GM23338 (cell line): ENCODE measurements at regions not wholly inside any gene's neighbourhood (a gene's known extent, or its start where the extent isn't known, plus 50 kb on each side); places are given as distances from the start of the nearest gene placed in this dataset.

Source experiments
- ATAC-seq: fragments of 200-7000 bp; cut with Tn5 transposase; 3 replicates; pipeline ENCODE4 v1.9.1; 2020
- DNase-seq: peaks from one replicate; pipeline ENCODE4 v3.0.0-alpha.2; 2015; ENCODE audit warnings: low spot score
- H2AFZ ChIP-seq: fragments of 200-600 bp; sonication (generic); 2 replicates; pipeline ENCODE4 v1.8.0; 2016; ENCODE audit warnings: antibody characterized with exemption, mild to moderate bottlenecking, moderate library complexity
- H3F3A ChIP-seq: fragments of 200-600 bp; sonication (generic); replicated peaks from 2 replicates; pipeline ENCODE4 v1.8.0; 2017; ENCODE audit warnings: antibody characterized with exemption, mixed run types, low read depth
- H3K27ac ChIP-seq: fragments of 200-600 bp; sonication (generic); 2 replicates; pipeline ENCODE4 v1.6.1; 2016; ENCODE audit warnings: low read depth
- H3K27me3 ChIP-seq: fragments of 200-600 bp; sonication (generic); 2 replicates; pipeline ENCODE4 v1.8.0; 2016; ENCODE audit warnings: mild to moderate bottlenecking, mixed run types, moderate library complexity; ENCODE audit not compliant: insufficient read depth
- H3K36me3 ChIP-seq: fragments of 200-600 bp; sonication (generic); 2 replicates; pipeline ENCODE4 v1.8.0; 2016; ENCODE audit warnings: mild to moderate bottlenecking; ENCODE audit not compliant: insufficient read depth
- H3K4me1 ChIP-seq: fragments of 200-600 bp; sonication (generic); 2 replicates; pipeline ENCODE4 v1.8.0; 2016; ENCODE audit warnings: mild to moderate bottlenecking, moderate library complexity; ENCODE audit not compliant: insufficient read depth
- H3K4me2 ChIP-seq: fragments of 200-600 bp; sonication (generic); 2 replicates; pipeline ENCODE4 v1.7.1; 2017; ENCODE audit warnings: mixed run types
- H3K4me3 ChIP-seq: fragments of 200-600 bp; sonication (generic); 2 replicates; pipeline ENCODE4 v1.6.1; 2016; ENCODE audit warnings: mixed run types
- H3K79me2 ChIP-seq: fragments of 200-600 bp; sonication (generic); replicated peaks from 2 replicates; pipeline ENCODE4 v1.8.0; 2017; ENCODE audit warnings: mild to moderate bottlenecking; ENCODE audit not compliant: insufficient read depth
- H3K9me2 ChIP-seq: fragments of 200-600 bp; sonication (generic); 2 replicates; pipeline ENCODE4 v1.8.0; 2017; ENCODE audit not compliant: insufficient read depth
- H4K20me1 ChIP-seq: fragments of 200-600 bp; sonication (generic); replicated peaks from 2 replicates; pipeline ENCODE4 v1.8.0; 2017; ENCODE audit warnings: mild to moderate bottlenecking; ENCODE audit not compliant: insufficient read depth
- H3K27ac Mint-ChIP-seq: 2 replicates; pipeline ENCODE4 v1.8.0; 2020; ENCODE audit warnings: inconsistent platforms, mild to moderate bottlenecking, moderate library complexity, mixed read lengths
- H3K27me3 Mint-ChIP-seq: 3 replicates; pipeline ENCODE4 v1.8.0; 2022; ENCODE audit warnings: low read depth, mild to moderate bottlenecking, moderate library complexity, mixed read lengths, inconsistent platforms; ENCODE audit not compliant: insufficient read depth, poor library complexity
- H3K36me3 Mint-ChIP-seq: 3 replicates; pipeline ENCODE4 v1.8.0; 2021; ENCODE audit warnings: low read depth, mild to moderate bottlenecking, inconsistent platforms, moderate library complexity, mixed read lengths
- H3K4me1 Mint-ChIP-seq: 3 replicates; pipeline ENCODE4 v1.8.0; 2020; ENCODE audit warnings: mild to moderate bottlenecking, inconsistent platforms, mixed read lengths
- H3K4me3 Mint-ChIP-seq: 3 replicates; pipeline ENCODE4 v1.8.0; 2021; ENCODE audit warnings: moderate library complexity, mild to moderate bottlenecking, inconsistent platforms, mixed read lengths
- H3K9me3 Mint-ChIP-seq: 3 replicates; pipeline ENCODE4 v1.8.0; 2020; ENCODE audit warnings: moderate library complexity, mild to moderate bottlenecking, inconsistent platforms, mixed read lengths
- CREB1 ChIP-seq: fragments of 250-450 bp; sonication (Bioruptor Pico); IDR thresholded peaks from 2 replicates; pipeline ENCODE4 v1.5.0; 2020; ENCODE audit warnings: low read depth, mild to moderate bottlenecking, moderate library complexity
- CTCF ChIP-seq, 2 experiments: fragments of 200-600 bp in 1 of 2; sonication (generic) in 1 of 2; conservative IDR thresholded peaks; 2 replicates each; pipeline versions ENCODE4 v1.5.1 to v1.6.1; 2016 to 2017; ENCODE audit warnings: antibody characterized with exemption in 2 of 2, low read depth in 2 of 2, mild to moderate bottlenecking in 2 of 2, moderate library complexity in 1 of 2
- ETS1 ChIP-seq: IDR thresholded peaks from 2 replicates; pipeline ENCODE4 v1.6.1; 2016; ENCODE audit warnings: antibody characterized with exemption
- EZH2 ChIP-seq: fragments of 200-600 bp; sonication (generic); IDR thresholded peaks from one replicate; pipeline ENCODE4 v1.8.0; 2017; ENCODE audit warnings: antibody characterized with exemption, mild to moderate bottlenecking, low read depth; ENCODE audit not compliant: unreplicated experiment
- EZH2phosphoT487 ChIP-seq: fragments of 200-600 bp; sonication (generic); IDR thresholded peaks from one replicate; pipeline ENCODE4 v1.8.1; 2018; ENCODE audit warnings: antibody characterized with exemption; ENCODE audit not compliant: unreplicated experiment
- JUNB ChIP-seq: IDR thresholded peaks from one replicate; pipeline ENCODE4 v1.6.1; 2016; ENCODE audit warnings: antibody characterized with exemption; ENCODE audit not compliant: unreplicated experiment
- NANOG ChIP-seq: IDR thresholded peaks from 2 replicates; pipeline ENCODE4 v1.6.1; 2016; ENCODE audit warnings: antibody characterized with exemption, borderline replicate concordance
- POLR2AphosphoS5 ChIP-seq: IDR thresholded peaks from 2 replicates; pipeline ENCODE4 v1.6.1; 2016; ENCODE audit warnings: antibody characterized with exemption, low read depth
- REST ChIP-seq: IDR thresholded peaks from one replicate; pipeline ENCODE4 v1.6.1; 2018; ENCODE audit warnings: antibody characterized with exemption; ENCODE audit not compliant: unreplicated experiment
- STAT1 ChIP-seq: IDR thresholded peaks from one replicate; pipeline ENCODE4 v1.6.1; 2016; ENCODE audit warnings: antibody characterized with exemption; ENCODE audit not compliant: unreplicated experiment
- ZNF114 ChIP-seq: fragments of 250-450 bp; sonication (Bioruptor Pico); IDR thresholded peaks from 2 replicates; pipeline ENCODE4 v1.5.0; 2020; ENCODE audit warnings: mild to moderate bottlenecking, moderate library complexity
- ZNF331 ChIP-seq: fragments of 250-450 bp; sonication (Bioruptor Pico); IDR thresholded peaks from 2 replicates; pipeline ENCODE4 v1.5.0; 2020; ENCODE audit warnings: low read depth, mild to moderate bottlenecking, moderate library complexity
- ZNF462 ChIP-seq: fragments of 250-450 bp; sonication (Bioruptor Pico); IDR thresholded peaks from 2 replicates; pipeline ENCODE4 v1.5.0; 2020; ENCODE audit warnings: mild to moderate bottlenecking, moderate library complexity

- Mint-ChIP-seq H3K36me3 (no peaks in the 10 kb centered on the region), H3K9me3 (no peaks in the 10 kb centered on the region), H3K4me3 (peak overlapping the region; percentile 29; the same call in 2 of the 3 replicates), H3K4me1 (peaks cover 19% of the 10 kb centered on the region), H3K27ac (peak overlapping the region; percentile 89), H3K27me3 (no peaks in the 10 kb centered on the region)
- H3K9me2 ChIP-seq = no peaks in the 10 kb centered on the region
- H3K27me3 ChIP-seq = no peaks in the 10 kb centered on the region
- no peaks in the 10 kb centered on the region for H3K79me2 ChIP-seq
- H4K20me1 ChIP-seq = no peaks in the 10 kb centered on the region
- H3K4me3 ChIP-seq = no peak overlapping the region
- H2AFZ ChIP-seq = peak overlapping the region; percentile 43; the same call in 1 of the 2 replicates
- H3K27ac ChIP-seq = peak overlapping the region; percentile 43; the same call in 1 of the 2 replicates
- TF ChIP-seq CTCF (conservative IDR thresholded peaks at IDR 0.05; ENCODE audit: low read depth in 2 of 2) (no peak), STAT1 (no peak), JUNB (no peak), ZNF114 (CRISPR knock-in tag) (no peak), ZNF331 (CRISPR knock-in tag) (no peak), EZH2phosphoT487 (no peak), CREB1 (no peak), REST (no peak), POLR2AphosphoS5 (no peak), ETS1 (no peak), ZNF462 (CRISPR knock-in tag) (no peak), NANOG (no peak), EZH2 (no peak)
- DNase-seq (peak; percentile 77), ATAC-seq (peak; percentile 97)
- no peaks in the 10 kb centered on the region for H3K36me3 ChIP-seq
- H3K4me2 ChIP-seq = peak overlapping the region; percentile 23; the same call in 1 of the 2 replicates
- peaks cover 14% of the 10 kb centered on the region; the same call in 1 of the 2 replicates for H3K4me1 ChIP-seq
- no peaks in the 10 kb centered on the region for H3F3A ChIP-seq
Observed at GRCh38 chr3:182284793-182285192, 508.5 kb upstream of the ATP11B start.
